ENCODE measurements at regions not wholly inside any gene's neighbourhood (a gene's known extent, or its start where the extent isn't known, plus 50 kb on each side); places are given as distances from the start of the nearest gene placed in this dataset.

DNA sequence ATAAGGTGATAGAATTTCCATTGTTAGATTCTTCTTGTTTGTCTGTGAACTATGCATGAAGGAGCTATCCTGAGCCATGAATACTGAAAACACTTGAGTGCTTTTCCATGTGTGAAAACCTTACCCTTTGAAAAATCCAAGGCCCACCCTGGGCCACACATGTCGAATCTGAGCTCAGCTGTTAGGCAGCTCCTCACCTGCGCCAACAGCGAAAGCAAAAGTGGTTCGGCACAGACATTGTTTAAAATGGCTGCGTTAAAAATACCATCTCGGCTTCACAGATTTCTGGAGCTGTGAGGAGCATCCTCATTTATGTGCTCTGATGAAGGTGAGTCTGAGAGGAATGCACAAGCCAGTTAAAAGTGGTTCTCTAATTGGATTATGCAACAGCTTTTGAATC, 137.7 kb downstream of the NEUROD6 start:
- TF ChIP-seq, protein P1, sequence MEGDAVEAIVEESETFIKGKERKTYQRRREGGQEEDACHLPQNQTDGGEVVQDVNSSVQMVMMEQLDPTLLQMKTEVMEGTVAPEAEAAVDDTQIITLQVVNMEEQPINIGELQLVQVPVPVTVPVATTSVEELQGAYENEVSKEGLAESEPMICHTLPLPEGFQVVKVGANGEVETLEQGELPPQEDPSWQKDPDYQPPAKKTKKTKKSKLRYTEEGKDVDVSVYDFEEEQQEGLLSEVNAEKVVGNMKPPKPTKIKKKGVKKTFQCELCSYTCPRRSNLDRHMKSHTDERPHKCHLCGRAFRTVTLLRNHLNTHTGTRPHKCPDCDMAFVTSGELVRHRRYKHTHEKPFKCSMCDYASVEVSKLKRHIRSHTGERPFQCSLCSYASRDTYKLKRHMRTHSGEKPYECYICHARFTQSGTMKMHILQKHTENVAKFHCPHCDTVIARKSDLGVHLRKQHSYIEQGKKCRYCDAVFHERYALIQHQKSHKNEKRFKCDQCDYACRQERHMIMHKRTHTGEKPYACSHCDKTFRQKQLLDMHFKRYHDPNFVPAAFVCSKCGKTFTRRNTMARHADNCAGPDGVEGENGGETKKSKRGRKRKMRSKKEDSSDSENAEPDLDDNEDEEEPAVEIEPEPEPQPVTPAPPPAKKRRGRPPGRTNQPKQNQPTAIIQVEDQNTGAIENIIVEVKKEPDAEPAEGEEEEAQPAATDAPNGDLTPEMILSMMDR (IDR thresholded peaks at IDR 0.05): no peak
- TF ChIP-seq SIN3A (IDR thresholded peaks at IDR 0.05; ENCODE audit: borderline replicate concordance, insufficient read depth, low read depth, low read length): no peak
- no peak for TF ChIP-seq POLR2AphosphoS5 (IDR thresholded peaks at IDR 0.05; ENCODE audit: low read depth, low read length)

Measured in Panc1 (cell line).